LNCAP (cell line): ENCODE measurements at regions not wholly inside any gene's neighbourhood (a gene's known extent, or its start where the extent isn't known, plus 50 kb on each side); places are given as distances from the start of the nearest gene placed in this dataset.

Experiments
- TF ChIP-seq, protein P1 (sequence below): fragments of 450-650 bp; IDR thresholded peaks from 2 replicates; pipeline ENCODE4 v1.5.1; 2017; ENCODE audit warnings: mild to moderate bottlenecking

DNA sequence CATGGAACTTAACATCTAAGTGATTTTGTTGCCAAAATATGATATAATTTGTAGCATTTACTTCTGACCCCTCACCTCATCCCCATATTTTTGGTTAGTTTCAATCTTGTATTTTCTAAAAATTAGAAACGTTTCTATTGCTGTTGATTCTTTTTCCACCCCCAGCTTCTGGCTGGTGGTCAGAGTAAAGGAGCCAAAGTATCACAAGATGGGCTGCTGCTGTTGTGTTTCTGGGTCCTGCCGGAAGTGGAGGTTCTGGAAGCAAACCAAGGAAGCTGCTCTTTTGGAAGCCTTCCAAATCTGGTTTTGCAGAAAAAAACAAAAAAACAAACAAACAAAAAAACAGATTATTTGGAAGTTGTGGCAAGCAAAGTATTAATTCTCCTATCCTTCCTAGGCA is 221.1 kb upstream of the P2RY1 start:
- TF ChIP-seq, protein P1, sequence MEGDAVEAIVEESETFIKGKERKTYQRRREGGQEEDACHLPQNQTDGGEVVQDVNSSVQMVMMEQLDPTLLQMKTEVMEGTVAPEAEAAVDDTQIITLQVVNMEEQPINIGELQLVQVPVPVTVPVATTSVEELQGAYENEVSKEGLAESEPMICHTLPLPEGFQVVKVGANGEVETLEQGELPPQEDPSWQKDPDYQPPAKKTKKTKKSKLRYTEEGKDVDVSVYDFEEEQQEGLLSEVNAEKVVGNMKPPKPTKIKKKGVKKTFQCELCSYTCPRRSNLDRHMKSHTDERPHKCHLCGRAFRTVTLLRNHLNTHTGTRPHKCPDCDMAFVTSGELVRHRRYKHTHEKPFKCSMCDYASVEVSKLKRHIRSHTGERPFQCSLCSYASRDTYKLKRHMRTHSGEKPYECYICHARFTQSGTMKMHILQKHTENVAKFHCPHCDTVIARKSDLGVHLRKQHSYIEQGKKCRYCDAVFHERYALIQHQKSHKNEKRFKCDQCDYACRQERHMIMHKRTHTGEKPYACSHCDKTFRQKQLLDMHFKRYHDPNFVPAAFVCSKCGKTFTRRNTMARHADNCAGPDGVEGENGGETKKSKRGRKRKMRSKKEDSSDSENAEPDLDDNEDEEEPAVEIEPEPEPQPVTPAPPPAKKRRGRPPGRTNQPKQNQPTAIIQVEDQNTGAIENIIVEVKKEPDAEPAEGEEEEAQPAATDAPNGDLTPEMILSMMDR: no peak

DNA sequence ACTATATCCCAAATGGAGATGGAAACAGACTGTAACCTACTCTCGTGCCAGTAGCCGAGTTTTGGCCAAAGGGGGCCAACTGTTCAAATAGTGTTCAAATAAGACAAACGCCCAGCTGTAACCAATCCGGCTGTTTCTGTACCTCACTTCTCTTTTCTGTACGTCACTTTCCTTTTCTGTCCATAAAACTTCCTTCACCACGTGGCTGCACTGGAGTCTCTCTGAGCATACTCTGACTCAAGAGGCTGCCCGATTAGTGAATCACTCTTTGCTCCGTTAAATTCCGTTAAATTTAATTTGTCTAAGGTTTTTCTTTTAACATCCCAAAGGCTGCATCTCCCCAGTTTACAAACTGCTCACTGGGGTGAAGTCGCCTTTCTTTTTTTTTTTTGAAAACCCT is 219.2 kb upstream of the P2RY1 start:
- TF ChIP-seq, protein P1: no peak

DNA sequence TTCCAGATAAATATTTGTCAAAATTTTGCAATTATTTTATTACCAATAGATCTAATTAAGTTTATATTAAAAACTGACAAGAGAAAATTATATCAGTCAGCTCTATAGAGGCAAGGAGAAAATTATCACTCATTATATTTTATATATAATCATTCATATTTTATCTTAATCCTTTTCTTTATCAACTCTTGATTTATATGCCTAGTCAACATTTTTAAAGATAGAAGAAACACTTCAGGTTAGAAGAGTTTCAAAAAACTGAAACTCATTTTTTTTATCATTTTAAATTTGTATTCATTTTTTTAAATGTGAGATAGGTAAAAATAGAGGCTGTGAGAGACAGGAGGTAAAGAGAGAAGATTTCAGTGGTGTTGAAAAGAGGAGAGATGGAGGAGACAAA is 217.3 kb upstream of the P2RY1 start:
- TF ChIP-seq, protein P1: no peak

DNA sequence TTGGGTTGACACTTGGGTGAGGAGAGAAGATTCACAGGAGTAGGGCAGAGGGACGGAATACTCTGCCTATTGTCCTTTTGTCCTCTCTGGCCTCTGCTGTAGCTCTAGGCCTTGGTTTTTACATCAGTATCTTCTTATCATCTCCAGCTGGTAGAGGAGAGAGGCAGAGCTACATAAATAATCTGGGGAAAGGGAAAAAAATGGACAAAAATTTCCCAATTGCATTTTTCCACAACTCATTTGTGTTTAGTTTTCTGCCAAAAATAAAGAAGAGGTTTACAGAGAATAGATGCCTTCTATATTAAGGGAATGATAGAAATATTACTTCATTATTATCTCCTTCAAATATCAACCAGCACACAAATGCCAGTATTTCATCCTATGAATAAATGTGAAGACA is 216.4 kb upstream of the P2RY1 start:
- TF ChIP-seq, protein P1: no peak

DNA sequence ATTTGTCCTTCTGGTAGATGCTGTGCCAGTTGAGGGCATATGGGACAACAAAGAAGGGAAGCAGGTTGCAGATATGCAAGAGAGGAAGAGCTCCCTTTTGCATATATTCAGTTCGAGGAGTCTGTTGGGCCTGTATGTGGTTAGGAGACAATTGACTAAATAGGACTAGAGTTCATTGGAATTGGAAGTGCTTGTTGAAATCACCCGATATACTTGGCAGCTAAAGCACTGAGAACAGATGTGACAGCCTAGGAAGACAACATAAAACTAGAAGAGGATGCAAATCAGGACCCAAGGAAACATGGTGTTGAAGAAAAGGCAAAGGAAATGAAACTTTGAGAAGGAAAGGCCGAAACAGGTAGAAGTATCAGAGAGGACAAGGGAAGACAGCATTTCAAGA is 215.2 kb upstream of the P2RY1 start:
- TF ChIP-seq, protein P1: no peak

DNA sequence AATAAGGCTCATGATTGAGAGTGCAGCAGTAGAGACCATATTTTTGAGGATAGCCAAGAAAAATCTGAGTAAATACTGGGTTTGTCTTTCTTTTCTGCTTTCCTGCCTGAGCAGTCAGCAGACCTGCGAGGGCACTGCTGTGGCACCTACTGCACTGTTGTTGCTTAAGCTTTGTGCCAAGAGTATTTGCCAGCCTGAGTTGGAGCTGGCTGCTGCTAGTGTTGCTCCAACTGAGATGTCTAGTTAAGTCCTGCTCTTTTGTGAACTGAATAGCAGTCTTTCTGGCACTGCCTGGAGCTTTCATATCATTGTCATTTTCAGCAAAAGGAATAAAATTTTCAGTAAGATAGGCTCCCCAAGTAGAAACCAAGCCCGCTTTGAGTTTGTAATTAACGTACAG is 214.5 kb upstream of the P2RY1 start:
- TF ChIP-seq, protein P1: no peak

DNA sequence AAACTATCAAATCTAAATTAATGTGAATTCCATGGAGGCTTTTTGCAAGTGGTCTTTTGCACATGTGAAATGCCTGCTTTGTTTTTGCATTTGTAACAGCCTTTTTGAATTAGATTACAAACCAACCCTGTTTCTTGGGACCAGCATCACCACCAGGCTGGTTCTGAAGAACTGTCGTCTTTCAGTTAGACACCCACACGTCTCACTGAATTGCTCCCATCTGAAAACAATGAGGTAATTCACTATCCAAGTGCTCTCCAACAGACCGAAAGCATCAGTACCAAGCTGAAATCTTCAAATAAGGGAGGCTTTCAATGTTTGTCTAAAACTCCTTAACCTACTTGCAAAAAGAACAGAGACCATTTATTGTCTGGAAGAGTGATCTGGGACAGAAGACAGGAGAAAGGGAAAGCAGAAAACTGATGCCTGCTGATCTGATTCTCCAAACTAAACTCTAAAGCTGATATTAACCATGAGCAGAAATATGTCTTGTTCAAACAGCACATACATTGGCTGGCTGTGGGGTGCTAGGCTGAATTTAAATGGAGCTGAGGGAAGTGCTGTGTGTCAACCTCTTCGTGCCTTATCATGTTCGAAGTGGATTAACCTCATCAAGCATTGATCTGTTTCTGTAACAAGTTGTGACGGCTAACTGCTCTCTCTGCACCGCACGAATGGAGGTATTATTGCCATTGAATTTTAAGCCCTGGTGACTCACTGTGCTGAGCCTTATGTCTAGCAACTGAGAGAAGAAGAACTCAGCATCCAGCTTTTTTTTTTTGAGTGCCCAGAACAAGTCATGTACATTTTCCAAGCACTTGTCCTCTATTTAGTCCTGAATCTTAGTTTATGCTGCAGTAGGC is 213.7 kb upstream of the P2RY1 start:
- TF ChIP-seq, protein P1: no peak
